H1 (cell line): ENCODE measurements at regions not wholly inside any gene's neighbourhood (a gene's known extent, or its start where the extent isn't known, plus 50 kb on each side); places are given as distances from the start of the nearest gene placed in this dataset.

Experiments used
- BACH1 ChIP-seq: IDR thresholded peaks from 2 replicates; pipeline ENCODE4 v1.6.1; 2012; ENCODE audit warnings: low read length, improper control_type of control experiment
- BCL11A ChIP-seq, 2 experiments: IDR thresholded peaks; one replicate each; pipeline ENCODE4 v1.6.1; 2011; ENCODE audit warnings: low read depth in 2 of 2, low read length in 2 of 2, mild to moderate bottlenecking in 2 of 2
- CEBPB ChIP-seq: IDR thresholded peaks from 2 replicates; pipeline ENCODE4 v1.6.1; 2012; ENCODE audit warnings: low read depth, low read length
- NRF1 ChIP-seq: IDR thresholded peaks from 2 replicates; pipeline ENCODE4 v1.6.1; 2011; ENCODE audit warnings: mild to moderate bottlenecking, low read depth, low read length, improper control_type of control experiment
- RBBP5 ChIP-seq: IDR thresholded peaks from 2 replicates; pipeline ENCODE4 v1.7.1; 2012; ENCODE audit warnings: low read depth, mild to moderate bottlenecking, inconsistent platforms, low read length, moderate library complexity, borderline replicate concordance
- SIRT6 ChIP-seq: IDR thresholded peaks from one replicate; pipeline ENCODE4 v1.7.1; 2012; ENCODE audit warnings: low read length, inconsistent platforms
- TBP ChIP-seq: IDR thresholded peaks from 2 replicates; pipeline ENCODE4 v1.6.1; 2011; ENCODE audit warnings: low read depth, low read length, improper control_type of control experiment
- TCF12 ChIP-seq: IDR thresholded peaks from 2 replicates; pipeline ENCODE4 v1.6.1; 2011; ENCODE audit warnings: low read depth, mild to moderate bottlenecking, low read length
- ZNF274 ChIP-seq: IDR thresholded peaks from 2 replicates; pipeline ENCODE4 v1.7.0; 2012; ENCODE audit warnings: low read length, borderline replicate concordance; ENCODE audit errors: extremely low read depth

DNA sequence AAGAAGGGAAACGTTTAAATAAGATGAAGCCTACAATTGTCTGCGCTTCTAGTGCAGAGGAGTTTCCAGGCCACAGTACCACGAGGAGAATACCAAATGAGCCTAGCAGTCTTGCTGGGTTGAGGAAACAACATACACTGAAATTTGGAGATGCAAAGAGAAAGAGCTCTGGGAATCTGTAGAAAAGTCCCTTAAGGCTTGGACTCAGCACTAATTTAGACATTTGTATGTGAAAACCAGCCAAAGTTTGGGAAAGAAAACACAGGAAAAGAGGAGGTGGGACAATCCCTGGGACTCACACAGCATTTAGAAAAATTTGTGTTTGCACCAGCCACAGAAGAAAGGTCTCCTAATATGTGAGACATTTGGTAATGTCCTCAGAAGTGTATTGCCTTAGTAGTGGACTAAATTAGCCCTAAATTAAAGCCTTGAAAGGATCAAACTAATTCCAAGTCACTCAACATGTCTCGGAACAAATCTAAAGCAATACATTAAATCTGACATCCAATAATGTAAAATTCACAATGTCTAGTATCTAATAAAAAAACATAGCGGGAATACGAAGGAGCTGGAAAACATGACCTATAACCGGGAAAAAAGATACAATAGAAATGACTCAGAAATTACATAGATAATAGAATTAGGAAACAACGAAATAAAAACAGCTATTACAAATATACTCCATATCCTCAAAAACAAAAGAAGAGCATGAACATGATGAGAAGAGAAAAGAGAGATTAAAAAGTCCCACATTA is 187.1 kb upstream of the NAMPT start (continued):
- TF ChIP-seq TCF12: no peak
- TF ChIP-seq BCL11A (IDR thresholded peaks at IDR 0.05; ENCODE audit: low read depth in 2 of 2, low read length in 2 of 2): no peak
- TF ChIP-seq NRF1: no peak
- no peak for TF ChIP-seq BACH1
- TF ChIP-seq RBBP5: no peak
- no peak for TF ChIP-seq ZNF274
- no peak for TF ChIP-seq CEBPB
- TF ChIP-seq TBP: no peak
- no peak for TF ChIP-seq SIRT6
